WTC11 (cell line): ENCODE measurements at regions not wholly inside any gene's neighbourhood (a gene's known extent, or its start where the extent isn't known, plus 50 kb on each side); places are given as distances from the start of the nearest gene placed in this dataset.

Experiments
- ATAC-seq: fragments of 200-7000 bp; cut with Tn5 transposase; 2 replicates; pipeline ENCODE4 v1.10.0; 2021; ENCODE audit warnings: mild to moderate bottlenecking, moderate library complexity
- CTCF ChIA-PET: fragments of 300-600 bp; sonication (Branson Sonifier 250); formaldehyde crosslinking; loops from one replicate; lab custom pipeline; 2021; ENCODE audit warnings: antibody characterized with exemption; lab: Charles Lee
- POLR2A ChIA-PET: fragments of 350-600 bp; sonication (Branson Sonifier 250); formaldehyde crosslinking; loops from one replicate; lab custom pipeline; 2021; ENCODE audit warnings: antibody characterized with exemption; lab: Charles Lee
- DNase-seq: peaks from one replicate; pipeline ENCODE4 v3.0.0; 2021; ENCODE audit warnings: low spot score
- H3K27ac Mint-ChIP-seq: 2 replicates; pipeline ENCODE4 v1.8.0; 2021; ENCODE audit warnings: mixed read lengths
- H3K27me3 Mint-ChIP-seq: 2 replicates; pipeline ENCODE4 v1.8.0; 2021; ENCODE audit warnings: low read depth, mild to moderate bottlenecking, moderate library complexity, mixed read lengths
- H3K36me3 Mint-ChIP-seq: 2 replicates; pipeline ENCODE4 v1.8.0; 2021; ENCODE audit warnings: mixed read lengths
- H3K4me1 Mint-ChIP-seq: 2 replicates; pipeline ENCODE4 v1.8.0; 2022; ENCODE audit warnings: mixed read lengths
- H3K4me3 Mint-ChIP-seq: 2 replicates; pipeline ENCODE4 v1.8.0; 2021; ENCODE audit warnings: mild to moderate bottlenecking, moderate library complexity, mixed read lengths
- H3K9me3 Mint-ChIP-seq: 2 replicates; pipeline ENCODE4 v1.8.0; 2021; ENCODE audit warnings: mixed read lengths
- ATF2 ChIP-seq: sonication (generic); formaldehyde crosslinking; IDR thresholded peaks from 2 replicates; pipeline ENCODE4 v1.8.1; 2022; ENCODE audit warnings: low read depth, missing genetic modification reagents, borderline replicate concordance
- E2F4 ChIP-seq: sonication (generic); formaldehyde crosslinking; IDR thresholded peaks from 2 replicates; pipeline ENCODE4 v1.8.1; 2022; ENCODE audit warnings: low read depth, mild to moderate bottlenecking, moderate library complexity, missing genetic modification reagents, borderline replicate concordance
- E2F5 ChIP-seq: sonication (generic); formaldehyde crosslinking; IDR thresholded peaks from 2 replicates; pipeline ENCODE4 v1.8.1; 2022; ENCODE audit warnings: mild to moderate bottlenecking, moderate library complexity, missing genetic modification reagents
- FOXP4 ChIP-seq: sonication (generic); formaldehyde crosslinking; IDR thresholded peaks from 2 replicates; pipeline ENCODE4 v1.8.0; 2022; ENCODE audit warnings: mild to moderate bottlenecking, missing genetic modification reagents
- JAZF1 ChIP-seq: fragments of 250-450 bp; sonication (Bioruptor Pico); IDR thresholded peaks from 2 replicates; pipeline ENCODE4 v1.9.0; 2021; ENCODE audit warnings: moderate library complexity, mild to moderate bottlenecking, inconsistent platforms
- MLX ChIP-seq: sonication (generic); formaldehyde crosslinking; IDR thresholded peaks from 2 replicates; pipeline ENCODE4 v1.8.1; 2023; ENCODE audit warnings: mild to moderate bottlenecking, missing genetic modification reagents, moderate library complexity
- NFYB ChIP-seq: sonication (generic); formaldehyde crosslinking; conservative IDR thresholded peaks from 2 replicates; pipeline ENCODE4 v1.8.0; 2022; ENCODE audit warnings: low read depth, missing genetic modification reagents
- PRDM15 ChIP-seq: sonication (generic); formaldehyde crosslinking; IDR thresholded peaks from 2 replicates; pipeline ENCODE4 v1.8.0; 2022; ENCODE audit warnings: missing genetic modification reagents
- SMAD3 ChIP-seq: sonication (generic); formaldehyde crosslinking; IDR thresholded peaks from 2 replicates; pipeline ENCODE4 v1.8.0; 2022; ENCODE audit warnings: missing genetic modification reagents, mild to moderate bottlenecking, borderline replicate concordance
- ZBTB43 ChIP-seq: sonication (generic); formaldehyde crosslinking; IDR thresholded peaks from 2 replicates; pipeline ENCODE4 v1.8.1; 2023; ENCODE audit warnings: mild to moderate bottlenecking, missing genetic modification reagents
- ZNF138 ChIP-seq: sonication (generic); formaldehyde crosslinking; conservative IDR thresholded peaks from 2 replicates; pipeline ENCODE4 v1.8.1; 2022; ENCODE audit warnings: mild to moderate bottlenecking, moderate library complexity, missing genetic modification reagents
- ZNF232 ChIP-seq: sonication (generic); formaldehyde crosslinking; IDR thresholded peaks from 2 replicates; pipeline ENCODE4 v1.8.0; 2022; ENCODE audit warnings: mild to moderate bottlenecking, missing genetic modification reagents
- ZNF317 ChIP-seq: sonication (generic); formaldehyde crosslinking; IDR thresholded peaks from 2 replicates; pipeline ENCODE4 v1.8.1; 2023; ENCODE audit warnings: low read depth, mild to moderate bottlenecking, moderate library complexity, missing genetic modification reagents, borderline replicate concordance
- ZNF396 ChIP-seq: fragments of 250-450 bp; sonication (Bioruptor Pico); IDR thresholded peaks from 2 replicates; pipeline ENCODE4 v1.8.0; 2021; ENCODE audit warnings: mild to moderate bottlenecking, moderate library complexity, borderline replicate concordance

GRCh38 chr11:116042146-116042545 is 537.9 kb upstream of the CADM1 start (continued):
- TF ChIP-seq FOXP4 (CRISPR knock-in tag) (no peak), SMAD3 (no peak)

- H3K27ac Mint-ChIP-seq, result no peak overlapping the region
- CTCF ChIA-PET, result interaction anchor here (0.7 kb wide), 1 partner anchor 179 kb away, joined by 4 read pairs; no protein-coding TSS in a partner anchor
Observed at GRCh38 chr11:116037861-116038260, 533.6 kb upstream of the CADM1 start.

More at GRCh38 chr11:116037861-116038260, 533.6 kb upstream of the CADM1 start:
- POLR2A ChIA-PET, result no interaction called here
- Mint-ChIP-seq H3K4me3 (no peak overlapping the region), H3K36me3 (no peaks in the 10 kb centered on the region), H3K9me3 (no peaks in the 10 kb centered on the region), H3K27me3 (no peaks in the 10 kb centered on the region; the same call in 1 of the 2 replicates), H3K4me1 (peaks cover 31% of the 10 kb centered on the region)
- ATAC-seq (no peak), DNase-seq (no peak)
- TF ChIP-seq ZNF232 (CRISPR knock-in tag) (no peak), ATF2 (CRISPR knock-in tag) (no peak), ZNF138 (CRISPR knock-in tag) (no peak), E2F4 (CRISPR knock-in tag) (no peak), ZNF396 (CRISPR knock-in tag) (no peak), NFYB (no peak), ZBTB43 (CRISPR knock-in tag) (no peak), E2F5 (CRISPR knock-in tag) (no peak), ZNF317 (CRISPR knock-in tag) (no peak), JAZF1 (CRISPR knock-in tag) (no peak), PRDM15 (CRISPR knock-in tag) (no peak), MLX (CRISPR knock-in tag) (no peak)
